Tibial nerve (tissue), 4 donors: ENCODE measurements at regions not wholly inside any gene's neighbourhood (a gene's known extent, or its start where the extent isn't known, plus 50 kb on each side); places are given as distances from the start of the nearest gene placed in this dataset.

Experiments used
- DNase-seq, 2 donors: peaks; one replicate each; pipeline ENCODE4 v3.0.0-alpha.2; 2019; ENCODE audit warnings: low spot score in 2 of 2
- H3K27ac ChIP-seq, 4 donors: fragments of 200-600 bp; sonication (generic) in 3 of 4; one replicate each; pipeline ENCODE4 v1.5.1; 2017 to 2019; ENCODE audit warnings: mild to moderate bottlenecking in 1 of 4
- H3K27me3 ChIP-seq, 2 donors: fragments of 200-600 bp; sonication (generic) in 1 of 2; one replicate each; pipeline versions ENCODE4 v1.5.1 to v1.6.0; 2017 to 2019
- H3K36me3 ChIP-seq, 3 donors: fragments of 200-600 bp; sonication (generic); one replicate each; pipeline ENCODE4 v1.5.1; 2018 to 2019
- H3K4me1 ChIP-seq, 4 donors: fragments of 200-600 bp; sonication (generic) in 3 of 4; one replicate each; pipeline ENCODE4 v1.5.1; 2017 to 2019
- H3K4me3 ChIP-seq, 4 donors: fragments of 200-600 bp; sonication (generic) in 3 of 4; one replicate each; pipeline ENCODE4 v1.5.1; 2017 to 2019; ENCODE audit warnings: mild to moderate bottlenecking in 1 of 4, moderate library complexity in 1 of 4
- H3K9me3 ChIP-seq, 4 donors: fragments of 200-600 bp; sonication (generic) in 3 of 4; one replicate each; pipeline ENCODE4 v1.5.1; 2017 to 2019
- EP300 ChIP-seq, 2 donors: sonication (generic); formaldehyde crosslinking; IDR thresholded peaks; one replicate each; pipeline ENCODE4 v1.6.1; 2017; ENCODE audit warnings: antibody characterized with exemption in 2 of 2, mild to moderate bottlenecking in 1 of 2
- POLR2A ChIP-seq, 2 donors: fragments of 450-650 bp; IDR thresholded peaks; one replicate each; pipeline ENCODE4 v1.6.1; 2017; ENCODE audit warnings: antibody characterized with exemption in 2 of 2, mild to moderate bottlenecking in 2 of 2, moderate library complexity in 2 of 2
- WGBS, 2 donors: methylation state at CpG; one replicate each; pipeline ENCODE4 v1.1.5; 2018; 5-methylcytosine and 5-hydroxymethylcytosine counted together
- TF ChIP-seq, protein P1 (sequence below), 5 experiments: fragments of 200-600 bp in 3 of 5; fragments of 450-650 bp in 2 of 5; sonication (generic) in 3 of 5; IDR thresholded peaks; one replicate each; pipeline ENCODE4 v1.5.1; 2016 to 2019; ENCODE audit warnings: antibody characterized with exemption in 5 of 5, mild to moderate bottlenecking in 3 of 5, moderate library complexity in 2 of 5

- Histone ChIP-seq H3K36me3 (no peaks in the 10 kb centered on the region), H3K4me3 (no peak overlapping the region), H3K4me1 (peaks cover 0 to 43% (median 20%) of the 10 kb centered on the region in 4 donors), H3K9me3 (no peaks in the 10 kb centered on the region), H3K27ac (peak overlapping the region in 2 of 4 donors; percentile 39 to 58), H3K27me3 (no peaks in the 10 kb centered on the region)
- 17 to 23% methylated on average over 6 of the region's 6 CpGs for WGBS, 2 donors
- peak; percentile 52 to 70 for DNase-seq
- TF ChIP-seq EP300 (IDR thresholded peaks at IDR 0.05), result peak in 1 of 2 donors; percentile 43
- TF ChIP-seq, protein P1, sequence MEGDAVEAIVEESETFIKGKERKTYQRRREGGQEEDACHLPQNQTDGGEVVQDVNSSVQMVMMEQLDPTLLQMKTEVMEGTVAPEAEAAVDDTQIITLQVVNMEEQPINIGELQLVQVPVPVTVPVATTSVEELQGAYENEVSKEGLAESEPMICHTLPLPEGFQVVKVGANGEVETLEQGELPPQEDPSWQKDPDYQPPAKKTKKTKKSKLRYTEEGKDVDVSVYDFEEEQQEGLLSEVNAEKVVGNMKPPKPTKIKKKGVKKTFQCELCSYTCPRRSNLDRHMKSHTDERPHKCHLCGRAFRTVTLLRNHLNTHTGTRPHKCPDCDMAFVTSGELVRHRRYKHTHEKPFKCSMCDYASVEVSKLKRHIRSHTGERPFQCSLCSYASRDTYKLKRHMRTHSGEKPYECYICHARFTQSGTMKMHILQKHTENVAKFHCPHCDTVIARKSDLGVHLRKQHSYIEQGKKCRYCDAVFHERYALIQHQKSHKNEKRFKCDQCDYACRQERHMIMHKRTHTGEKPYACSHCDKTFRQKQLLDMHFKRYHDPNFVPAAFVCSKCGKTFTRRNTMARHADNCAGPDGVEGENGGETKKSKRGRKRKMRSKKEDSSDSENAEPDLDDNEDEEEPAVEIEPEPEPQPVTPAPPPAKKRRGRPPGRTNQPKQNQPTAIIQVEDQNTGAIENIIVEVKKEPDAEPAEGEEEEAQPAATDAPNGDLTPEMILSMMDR (IDR thresholded peaks at IDR 0.05), result no peak
Observed at GRCh38 chr3:178084938-178085816, 451.1 kb upstream of the KCNMB2 start.

DNA sequence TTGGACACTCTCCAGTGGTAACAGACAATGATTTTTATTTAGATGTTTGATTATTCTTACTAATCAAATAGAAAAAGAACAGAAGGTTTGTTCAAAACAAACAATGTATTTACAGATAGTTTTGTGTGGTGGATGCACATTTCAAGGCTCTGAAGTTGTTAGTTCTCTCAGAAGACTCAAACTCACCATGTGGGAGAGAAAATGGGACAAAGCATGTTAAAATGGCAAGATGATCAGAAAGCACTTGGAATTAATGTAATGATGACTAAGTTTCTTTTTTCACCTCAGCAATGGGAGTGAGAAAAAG, 450.5 kb upstream of the KCNMB2 start:
- H3K4me3 ChIP-seq, result no peak overlapping the region
- H3K4me1 ChIP-seq, result peaks cover 0 to 41% (median 20%) of the 10 kb centered on the region in 4 donors
- H3K27me3 ChIP-seq, result no peaks in the 10 kb centered on the region

GRCh38 chr3:178086144-178086825, 450.0 kb upstream of the KCNMB2 start:
- H3K27me3 ChIP-seq, result no peaks in the 10 kb centered on the region
- H3K4me3 ChIP-seq, result no peak overlapping the region
- peaks cover 0 to 41% (median 20%) of the 10 kb centered on the region in 4 donors for H3K4me1 ChIP-seq
- no peaks in the 10 kb centered on the region for H3K36me3 ChIP-seq
- peak overlapping the region in 1 of 4 donors; percentile 5 for H3K27ac ChIP-seq
- no peak for DNase-seq
- 79 to 85% methylated on average over 6 of the region's 6 CpGs for WGBS, 2 donors
- TF ChIP-seq, protein P1 (IDR thresholded peaks at IDR 0.05), result no peak
- TF ChIP-seq EP300 (IDR thresholded peaks at IDR 0.05) (no peak), POLR2A (IDR thresholded peaks at IDR 0.05) (no peak)
- H3K9me3 ChIP-seq, result no peaks in the 10 kb centered on the region

More for the DNA sequence above, 450.5 kb upstream of the KCNMB2 start:
- Histone ChIP-seq H3K36me3 (no peaks in the 10 kb centered on the region), H3K9me3 (no peaks in the 10 kb centered on the region), H3K27ac (peak overlapping the region in 2 of 4 donors; percentile 39 to 58)
- no peak for DNase-seq
- TF ChIP-seq EP300 (IDR thresholded peaks at IDR 0.05) (no peak), POLR2A (IDR thresholded peaks at IDR 0.05) (no peak)
- TF ChIP-seq, protein P1 (IDR thresholded peaks at IDR 0.05), result no peak

- Histone ChIP-seq H3K9me3 (peaks cover 0 to 3% (median 0%) of the 10 kb centered on the region in 4 donors), H3K27ac (no peak overlapping the region), H3K4me1 (peaks cover 0 to 41% (median 20%) of the 10 kb centered on the region in 4 donors), H3K27me3 (no peaks in the 10 kb centered on the region), H3K4me3 (no peak overlapping the region), H3K36me3 (no peaks in the 10 kb centered on the region)
- TF ChIP-seq EP300 (IDR thresholded peaks at IDR 0.05), result no peak
- TF ChIP-seq, protein P1 (IDR thresholded peaks at IDR 0.05), result no peak
- no peak for DNase-seq
Observed at GRCh38 chr3:178087376-178087775, 448.9 kb upstream of the KCNMB2 start.

DNA sequence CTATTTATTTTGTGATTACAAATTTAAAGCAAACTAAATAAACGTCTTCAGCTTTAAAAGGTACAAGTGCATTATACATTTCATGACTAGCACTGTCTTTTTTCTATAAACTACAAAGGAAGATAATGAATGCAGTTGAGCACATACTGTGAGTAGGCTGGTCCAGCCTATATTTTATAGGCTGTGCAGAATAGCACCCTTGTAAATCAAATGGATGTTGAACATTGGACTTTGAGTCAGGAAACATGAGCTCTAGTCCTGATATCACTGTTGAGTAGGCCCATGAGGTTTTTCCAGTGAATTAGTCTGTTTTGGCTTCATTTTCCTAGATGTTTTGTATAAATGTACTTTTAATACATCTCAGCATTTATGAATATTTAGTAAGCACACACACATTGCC, 447.3 kb upstream of the KCNMB2 start:
- TF ChIP-seq, protein P1 (IDR thresholded peaks at IDR 0.05), result no peak
- no peak for TF ChIP-seq POLR2A (IDR thresholded peaks at IDR 0.05)
- TF ChIP-seq EP300 (IDR thresholded peaks at IDR 0.05), result no peak
- H3K4me1 ChIP-seq, result peaks cover 0 to 37% (median 20%) of the 10 kb centered on the region in 4 donors
- H3K27me3 ChIP-seq, result no peaks in the 10 kb centered on the region
- WGBS, 2 donors, result 51 to 56% methylated on average over 1 of the region's 1 CpG
- H3K4me3 ChIP-seq, result no peak overlapping the region
- DNase-seq, result no peak
- no peaks in the 10 kb centered on the region for H3K36me3 ChIP-seq
- H3K27ac ChIP-seq, result no peak overlapping the region
- peaks cover 0 to 8% (median 0%) of the 10 kb centered on the region in 4 donors for H3K9me3 ChIP-seq
